ENCODE measurements at regions not wholly inside any gene's neighbourhood (a gene's known extent, or its start where the extent isn't known, plus 50 kb on each side); places are given as distances from the start of the nearest gene placed in this dataset.

GRCh38 chrX:110938977-110939732 is 143.5 kb upstream of the CHRDL1 start:
- TF ChIP-seq ZFP3 (CRISPR knock-in tag; IDR thresholded peaks at IDR 0.05) (no peak), CREB5 (CRISPR knock-in tag; IDR thresholded peaks at IDR 0.05; ENCODE audit: low read depth) (no peak), ZNF8 (CRISPR knock-in tag; IDR thresholded peaks at IDR 0.05) (no peak), ISL1 (CRISPR knock-in tag; IDR thresholded peaks at IDR 0.05) (no peak), TCF4 (CRISPR knock-in tag; IDR thresholded peaks at IDR 0.05; ENCODE audit: borderline replicate concordance) (no peak)
